IMR-90 (cell line): ENCODE measurements at regions not wholly inside any gene's neighbourhood (a gene's known extent, or its start where the extent isn't known, plus 50 kb on each side); places are given as distances from the start of the nearest gene placed in this dataset.

ENCODE experiments used
- ATAC-seq: fragments of 200-7000 bp; cut with Tn5 transposase; 2 replicates; pipeline ENCODE4 v1.9.1; 2020; ENCODE audit warnings: low read depth, mild to moderate bottlenecking, moderate library complexity
- BruUV-seq: library from RNA; stranded (reverse); fragments of 400-500 nt; replicated peaks from 2 replicates; lab custom pipeline; 2021; lab: Mats Ljungman, UMichigan
- CTCF ChIA-PET: fragments of 300-600 bp; formaldehyde crosslinking; extraction: SDS; loops from one replicate; lab custom pipeline; 2021; ENCODE audit warnings: antibody characterized with exemption; lab: Yijun Ruan, JAX
- POLR2A ChIA-PET: fragments of 300-600 bp; sonication (Branson Sonifier 250); formaldehyde crosslinking; loops from one replicate; lab custom pipeline; 2022; ENCODE audit warnings: antibody characterized with exemption; ENCODE audit not compliant: unreplicated experiment; lab: Charles Lee
- DNase-seq: peaks from one replicate; pipeline ENCODE4 v3.0.0; 2013
- H2AFZ ChIP-seq: replicated peaks from 2 replicates; pipeline ENCODE3; 2013; ENCODE audit warnings: low read length, mild to moderate bottlenecking; ENCODE audit not compliant: poor library complexity
- H2AK5ac ChIP-seq: 2 replicates; pipeline ENCODE4 v1.6.1; 2013; ENCODE audit warnings: low read depth, low read length, inconsistent platforms
- H2AK9ac ChIP-seq: replicated peaks from 2 replicates; pipeline ENCODE3; 2013; ENCODE audit warnings: mild to moderate bottlenecking, low read depth, low read length, moderate library complexity; ENCODE audit not compliant: poor library complexity
- H2BK120ac ChIP-seq: 2 replicates; pipeline ENCODE4 v1.6.1; 2013; ENCODE audit warnings: low read depth, low read length, inconsistent platforms
- H2BK15ac ChIP-seq: 3 replicates; pipeline ENCODE4 v1.6.1; 2013; ENCODE audit warnings: low read depth, low read length, inconsistent platforms
- H2BK20ac ChIP-seq: 2 replicates; pipeline ENCODE4 v1.6.1; 2013; ENCODE audit warnings: low read depth, mild to moderate bottlenecking, inconsistent platforms, low read length, moderate library complexity
- H2BK5ac ChIP-seq: 2 replicates; pipeline ENCODE4 v1.6.1; 2013; ENCODE audit warnings: mild to moderate bottlenecking, low read depth, low read length, inconsistent platforms; ENCODE audit not compliant: poor library complexity, severe bottlenecking
- H3K14ac ChIP-seq: replicated peaks from 2 replicates; pipeline ENCODE4 v1.6.1; 2013; ENCODE audit warnings: low read depth, low read length, inconsistent platforms
- H3K18ac ChIP-seq: 2 replicates; pipeline ENCODE4 v1.6.1; 2013; ENCODE audit warnings: low read depth, low read length, control low read depth
- H3K23ac ChIP-seq: 2 replicates; pipeline ENCODE4 v1.6.1; 2013; ENCODE audit warnings: low read depth, low read length, inconsistent platforms
- H3K27ac ChIP-seq: 2 replicates; pipeline ENCODE4 v1.5.1; 2013; ENCODE audit warnings: mild to moderate bottlenecking, control low read depth, low read length; ENCODE audit not compliant: insufficient read depth
- H3K27me3 ChIP-seq: 2 replicates; pipeline ENCODE4 v1.6.1; 2013; ENCODE audit warnings: low read length; ENCODE audit not compliant: control insufficient read depth, insufficient read depth
- H3K36me3 ChIP-seq: 2 replicates; pipeline ENCODE4 v1.6.1; 2013; ENCODE audit warnings: low read length, mixed read lengths; ENCODE audit not compliant: control insufficient read depth, insufficient read depth
- H3K4ac ChIP-seq: 2 replicates; pipeline ENCODE4 v1.6.1; 2013; ENCODE audit warnings: low read depth, low read length, inconsistent platforms
- H3K4me1 ChIP-seq: 2 replicates; pipeline ENCODE4 v1.6.1; 2013; ENCODE audit warnings: low read length, mixed read lengths; ENCODE audit not compliant: control insufficient read depth, insufficient read depth
- H3K4me2 ChIP-seq: 2 replicates; pipeline ENCODE4 v1.6.1; 2013; ENCODE audit warnings: low read depth, mild to moderate bottlenecking, control low read depth, low read length, moderate library complexity
- H3K4me3 ChIP-seq: 2 replicates; pipeline ENCODE4 v1.5.1; 2013; ENCODE audit warnings: low read depth, mild to moderate bottlenecking, control low read depth, low read length, moderate library complexity; ENCODE audit not compliant: insufficient read depth
- H3K56ac ChIP-seq: 2 replicates; pipeline ENCODE4 v1.6.1; 2013; ENCODE audit warnings: low read length, inconsistent platforms; ENCODE audit not compliant: insufficient read depth; ENCODE audit errors: extremely low read depth
- H3K79me1 ChIP-seq, 2 experiments: 2 replicates each; pipeline ENCODE4 v1.6.1; 2013; ENCODE audit warnings: low read length in 2 of 2, inconsistent platforms in 1 of 2, low read depth in 1 of 2
- H3K9ac ChIP-seq: 2 replicates; pipeline ENCODE4 v1.6.1; 2013; ENCODE audit warnings: low read depth, low read length, control low read depth
- H3K9me1 ChIP-seq: 2 replicates; pipeline ENCODE4 v1.6.1; 2013; ENCODE audit warnings: low read length, inconsistent platforms; ENCODE audit not compliant: insufficient read depth
- H3K9me3 ChIP-seq: 2 replicates; pipeline ENCODE4 v1.6.1; 2013; ENCODE audit warnings: low read length; ENCODE audit not compliant: control insufficient read depth, insufficient read depth
- H4K20me1 ChIP-seq: 2 replicates; pipeline ENCODE4 v1.6.1; 2013; ENCODE audit warnings: low read length, inconsistent platforms; ENCODE audit not compliant: insufficient read depth
- H4K5ac ChIP-seq: 2 replicates; pipeline ENCODE4 v1.6.1; 2013; ENCODE audit warnings: mild to moderate bottlenecking, low read depth, low read length, control low read depth
- H4K8ac ChIP-seq, 2 experiments: 2 replicates each; pipeline ENCODE4 v1.6.1; 2013; ENCODE audit warnings: low read depth in 2 of 2, low read length in 2 of 2, control low read depth in 1 of 2, inconsistent platforms in 1 of 2
- H4K91ac ChIP-seq: 2 replicates; pipeline ENCODE4 v1.6.1; 2013; ENCODE audit warnings: low read depth, low read length, inconsistent platforms; ENCODE audit not compliant: insufficient read depth
- BHLHE40 ChIP-seq: fragments of 150-350 bp; IDR thresholded peaks from 2 replicates; pipeline ENCODE4 v1.6.1; 2016; ENCODE audit warnings: mild to moderate bottlenecking, low read depth, low read length
- CEBPB ChIP-seq: IDR thresholded peaks from 2 replicates; pipeline ENCODE4 v1.6.1; 2012; ENCODE audit warnings: low read depth, low read length, improper control_type of control experiment
- ELK1 ChIP-seq: fragments of 150-350 bp; IDR thresholded peaks from 2 replicates; pipeline ENCODE4 v1.6.1; 2016; ENCODE audit warnings: low read depth, mild to moderate bottlenecking, low read length, moderate library complexity, borderline replicate concordance
- MXI1 ChIP-seq: IDR thresholded peaks from 2 replicates; pipeline ENCODE4 v1.6.1; 2012; ENCODE audit warnings: low read depth, mild to moderate bottlenecking, low read length, moderate library complexity, borderline replicate concordance
- NFE2L2 ChIP-seq: fragments of 150-350 bp; IDR thresholded peaks from 2 replicates; pipeline ENCODE4 v1.6.1; 2016; ENCODE audit warnings: low read depth, mild to moderate bottlenecking, low read length
- POLR2A ChIP-seq: IDR thresholded peaks from 2 replicates; pipeline ENCODE4 v1.6.1; 2012; ENCODE audit warnings: mild to moderate bottlenecking, low read depth, low read length
- RAD21 ChIP-seq: IDR thresholded peaks from 2 replicates; pipeline ENCODE4 v1.6.1; 2012; ENCODE audit warnings: low read length, improper control_type of control experiment
- RFX5 ChIP-seq: IDR thresholded peaks from 2 replicates; pipeline ENCODE4 v1.8.0; 2012; ENCODE audit warnings: low read depth, mild to moderate bottlenecking, low read length, moderate library complexity
- SMC3 ChIP-seq: fragments of 150-350 bp; IDR thresholded peaks from 2 replicates; pipeline ENCODE4 v1.6.1; 2016; ENCODE audit warnings: low read depth, mild to moderate bottlenecking, antibody characterized with exemption, low read length, moderate library complexity
- WGBS, 2 experiments: methylation state at CpG; one replicate each; pipeline versions ENCODE4 v1.1.5 to v1.1.7; 2013; ENCODE audit warnings: missing lambda C conversion rate in 2 of 2; ENCODE audit not compliant: insufficient read length in 1 of 2; ENCODE audit errors: extremely low coverage in 2 of 2; 5-methylcytosine and 5-hydroxymethylcytosine counted together
- dilution Hi-C: fragments of 300-500 bp; cut with HindIII; formaldehyde crosslinking; loops from one replicate; pipeline ENCODE4 v1.14.3; 2018; ENCODE audit warnings: low sequenced_read_pairs; ENCODE audit not compliant: unreplicated experiment
- in situ Hi-C: fragments of 300-500 bp; cut with MboI; formaldehyde crosslinking; loops from 3 replicates; pipeline ENCODE4 v1.14.3; 2019; ENCODE audit warnings: low sequenced_read_pairs, inconsistent platforms, mixed read lengths
- intact Hi-C: fragments of 100-400 bp; cut with micrococcal nuclease; formaldehyde crosslinking; loops from 2 replicates; pipeline ENCODE4 v1.10.0; 2022

GRCh38 chr4:18252052-18252451, 230.5 kb upstream of the LCORL start:
- no peak overlapping the region for H2AK9ac ChIP-seq
- ChIA-PET POLR2A (no interaction called here), CTCF (no interaction called here)
- WGBS, 2 experiments: no CpG with 5 or more reads among the region's 1 CpG
- H2BK15ac ChIP-seq: no peak overlapping the region
- H3K36me3 ChIP-seq: no peaks in the 10 kb centered on the region
- no peak overlapping the region for H2AFZ ChIP-seq
- H3K56ac ChIP-seq: no peak overlapping the region
- dilution Hi-C loops: no loop called here
- H3K4ac ChIP-seq: no peak overlapping the region
- H4K20me1 ChIP-seq: no peaks in the 10 kb centered on the region
- H2AK5ac ChIP-seq: no peak overlapping the region
- H3K79me1 ChIP-seq: no peaks in the 10 kb centered on the region
- in situ Hi-C loops: no loop called here
- H3K9me3 ChIP-seq: peaks cover 2% of the 10 kb centered on the region; the same call in 1 of the 2 replicates
- H2BK5ac ChIP-seq: no peak overlapping the region
- DNase-seq (no peak), ATAC-seq (no peak)
- no peak overlapping the region for H3K18ac ChIP-seq
- no peak overlapping the region for H4K91ac ChIP-seq
- H3K4me3 ChIP-seq: no peak overlapping the region
- no peak overlapping the region for H3K9ac ChIP-seq
- no peak overlapping the region for H3K23ac ChIP-seq
- TF ChIP-seq POLR2A: no peak
- TF ChIP-seq MXI1: no peak
- TF ChIP-seq BHLHE40: no peak
- no peak for TF ChIP-seq NFE2L2
- no peak for TF ChIP-seq RFX5
- TF ChIP-seq ELK1: no peak
- no peak for TF ChIP-seq RAD21
- no peak for TF ChIP-seq CEBPB
- no peak for TF ChIP-seq SMC3
- intact Hi-C loops: no loop called here
- H3K4me1 ChIP-seq: no peaks in the 10 kb centered on the region
- H3K27me3 ChIP-seq: no peaks in the 10 kb centered on the region
- no TSS peak for BruUV-seq
- H3K27ac ChIP-seq: no peak overlapping the region
- H3K14ac ChIP-seq: no peak overlapping the region
- H4K8ac ChIP-seq: no peak overlapping the region
- H2BK20ac ChIP-seq: no peak overlapping the region
- no peaks in the 10 kb centered on the region for H3K9me1 ChIP-seq
- no peak overlapping the region for H2BK120ac ChIP-seq
- H3K4me2 ChIP-seq: no peak overlapping the region
- no peak overlapping the region for H4K5ac ChIP-seq
